Stimulated activated CD4-positive, alpha-beta T cell treated with anti-CD3 and anti-CD28 coated beads, Interleukin-12 subunit alpha, Interleukin-12 subunit beta, amount 100 ng/mL, for 48 hours (primary cell): ENCODE measurements at regions not wholly inside any gene's neighbourhood (a gene's known extent, or its start where the extent isn't known, plus 50 kb on each side); places are given as distances from the start of the nearest gene placed in this dataset.

Experiments
- DNase-seq, 3 donors: peaks; one replicate each; pipeline ENCODE4 v3.0.0-alpha.2; 2020; ENCODE audit warnings: low read depth in 2 of 3, low spot score in 1 of 3

DNA sequence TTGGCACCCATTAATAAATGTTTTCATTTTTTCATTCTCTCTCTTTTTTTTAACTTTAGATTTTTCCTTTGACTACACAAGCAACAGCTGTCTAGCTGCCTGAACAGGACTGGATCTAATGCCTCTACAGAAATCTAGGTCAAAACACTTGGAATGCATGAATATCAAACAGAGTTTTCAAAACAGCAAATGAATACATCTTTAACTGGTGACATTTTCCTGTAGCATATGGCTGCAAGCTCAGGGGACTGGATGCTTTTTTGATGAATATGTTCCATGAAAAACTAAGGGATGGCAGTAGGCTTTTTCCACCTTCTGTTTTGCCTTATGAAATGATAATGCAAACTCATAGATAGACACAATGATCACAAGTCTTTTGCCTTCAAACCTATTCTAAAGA, 661.7 kb downstream of the MCTP2 start:
- DNase-seq, result no peak

DNA sequence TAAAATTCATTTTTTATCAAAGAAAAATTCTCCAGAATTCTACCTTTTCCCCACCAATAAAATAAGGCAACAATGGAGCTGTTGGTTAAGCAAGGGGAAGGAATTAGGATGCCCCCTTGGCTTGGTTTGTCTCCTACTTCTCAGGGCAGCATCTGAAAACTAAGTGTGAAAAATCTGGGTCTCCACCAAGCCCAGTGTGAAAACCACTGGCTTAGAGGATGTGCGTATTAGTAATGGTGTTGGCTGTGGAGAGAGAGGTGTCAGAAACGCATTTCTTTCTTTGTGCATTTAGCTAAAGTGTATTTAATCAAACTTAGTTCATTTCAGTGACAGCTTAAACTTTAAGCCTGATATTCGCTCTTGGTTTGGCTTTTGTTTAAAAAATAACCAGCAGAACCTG, 662.7 kb downstream of the MCTP2 start:
- no peak for DNase-seq

DNA sequence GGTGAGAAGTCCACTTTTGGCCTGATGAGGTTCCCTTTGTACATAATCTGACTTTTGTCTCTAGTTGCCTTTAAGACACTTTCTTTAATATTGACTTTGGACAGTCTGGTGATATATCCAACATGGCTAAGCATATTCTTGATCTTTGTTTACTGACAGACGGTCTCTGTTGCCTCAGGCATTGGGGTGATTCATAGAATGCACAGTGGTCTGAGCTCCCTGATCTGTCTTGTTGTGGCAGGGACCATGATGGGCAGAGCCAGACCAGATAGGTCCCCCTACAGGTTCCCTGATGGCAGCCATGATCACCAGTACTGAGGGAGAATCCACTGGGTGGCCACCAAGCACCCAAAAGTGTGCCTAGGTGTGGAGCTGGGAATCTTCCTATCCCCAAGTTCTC, 678.1 kb downstream of the MCTP2 start:
- no peak for DNase-seq

- no peak for DNase-seq
Measured at GRCh38 chr15:94910166-94910565, 678.8 kb downstream of the MCTP2 start.

- DNase-seq, result no peak
Measured at GRCh38 chr15:94912760-94913159, 681.4 kb downstream of the MCTP2 start.

DNA sequence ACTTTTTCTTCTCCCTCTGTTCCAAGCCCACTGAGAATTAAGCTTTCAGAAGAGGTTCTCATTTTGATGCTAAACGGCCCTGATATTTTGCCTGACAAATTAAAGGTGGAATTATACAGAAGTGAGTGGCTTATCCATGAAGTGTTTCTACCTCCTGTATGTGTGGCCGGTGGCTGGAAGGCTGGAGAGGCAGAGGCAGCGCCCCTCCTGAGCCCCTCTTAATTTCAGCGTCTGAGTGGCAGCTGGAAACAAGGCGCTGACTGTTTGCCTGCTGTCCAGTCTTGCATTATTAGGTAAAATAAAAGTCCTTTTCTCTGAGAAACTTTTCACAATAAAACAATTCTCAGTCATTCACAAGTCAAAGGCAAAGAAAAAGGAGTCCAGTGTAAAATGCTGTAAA, 685.7 kb downstream of the MCTP2 start:
- DNase-seq, result no peak

GRCh38 chr15:94921936-94922335, 690.6 kb downstream of the MCTP2 start:
- no peak for DNase-seq

- DNase-seq, result no peak
Measured at GRCh38 chr15:94924057-94924456, 692.7 kb downstream of the MCTP2 start.

DNA sequence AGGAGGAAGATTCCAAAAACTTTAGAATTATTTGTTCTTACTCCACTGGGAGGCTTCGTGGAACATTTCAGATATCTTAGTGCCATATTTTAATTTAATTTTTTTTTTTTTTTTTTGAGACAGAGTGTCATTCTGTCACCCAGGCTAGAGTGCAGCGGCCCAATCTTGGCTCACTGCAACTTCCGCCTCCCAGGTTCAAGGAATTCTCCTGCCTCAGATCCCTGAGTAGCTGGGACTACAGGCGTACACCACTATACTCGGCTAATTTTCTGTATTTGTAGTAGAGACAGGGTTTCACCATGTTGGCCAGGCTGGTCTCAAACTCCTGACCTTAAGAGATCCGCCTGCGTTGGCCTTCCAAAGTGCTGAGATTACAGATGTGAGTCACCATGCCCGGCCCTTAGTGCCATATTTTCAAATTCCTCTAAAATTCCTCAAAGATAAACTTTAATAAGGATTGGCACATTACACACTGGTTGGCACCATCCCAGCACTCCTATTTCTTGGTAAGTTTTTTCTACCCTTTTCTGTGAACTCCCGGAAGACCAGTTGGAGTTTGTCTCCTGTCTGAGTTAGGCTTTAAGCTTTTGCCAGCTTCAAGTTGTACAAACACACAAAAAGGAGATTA, 693.7 kb downstream of the MCTP2 start:
- no peak for DNase-seq

GRCh38 chr15:94925680-94926079, 694.3 kb downstream of the MCTP2 start:
- no peak for DNase-seq

DNA sequence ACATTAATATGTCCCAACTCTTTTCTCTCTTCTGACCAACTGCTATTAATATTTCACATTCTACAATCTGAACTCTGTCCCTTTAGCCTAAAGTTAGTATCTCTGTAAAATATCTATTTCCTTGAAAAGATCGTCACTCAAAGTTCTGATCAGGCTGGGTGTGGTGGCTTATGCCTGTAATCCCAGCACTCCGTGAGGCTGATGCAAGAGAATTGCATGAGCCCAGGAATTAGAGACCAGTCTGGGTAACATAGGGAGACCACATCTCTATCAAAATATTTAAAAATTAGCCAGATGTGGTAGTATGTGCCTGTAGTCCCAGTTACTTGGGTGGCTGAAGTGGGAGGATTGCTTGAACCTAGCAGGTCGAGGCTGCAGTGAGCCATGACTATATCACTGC, 695.6 kb downstream of the MCTP2 start:
- DNase-seq, result no peak

GRCh38 chr15:94929282-94929681, 697.9 kb downstream of the MCTP2 start:
- no peak for DNase-seq

GRCh38 chr15:94930441-94930840, 699.1 kb downstream of the MCTP2 start:
- no peak for DNase-seq

GRCh38 chr15:94930960-94931359, 699.6 kb downstream of the MCTP2 start:
- DNase-seq, result no peak

DNA sequence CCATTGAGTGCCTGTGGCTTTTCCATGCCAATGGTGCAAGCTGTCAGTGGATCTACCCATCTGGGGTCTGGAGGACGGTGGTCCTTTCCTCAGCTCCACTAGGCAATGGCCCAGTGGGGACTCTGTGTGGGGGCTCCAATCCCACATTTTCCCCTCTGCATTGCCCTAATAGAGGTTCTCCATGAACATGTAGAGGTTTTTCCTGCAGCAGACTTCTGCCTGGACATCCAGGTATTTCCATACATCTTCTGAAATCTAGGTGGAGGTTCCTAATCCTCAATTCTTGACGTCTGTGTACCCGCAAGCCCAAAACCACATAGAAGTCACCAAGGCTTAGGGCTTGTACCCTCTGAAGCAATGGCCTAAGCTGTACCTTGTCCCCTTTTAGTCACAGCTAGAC, 703.1 kb downstream of the MCTP2 start:
- no peak for DNase-seq

DNA sequence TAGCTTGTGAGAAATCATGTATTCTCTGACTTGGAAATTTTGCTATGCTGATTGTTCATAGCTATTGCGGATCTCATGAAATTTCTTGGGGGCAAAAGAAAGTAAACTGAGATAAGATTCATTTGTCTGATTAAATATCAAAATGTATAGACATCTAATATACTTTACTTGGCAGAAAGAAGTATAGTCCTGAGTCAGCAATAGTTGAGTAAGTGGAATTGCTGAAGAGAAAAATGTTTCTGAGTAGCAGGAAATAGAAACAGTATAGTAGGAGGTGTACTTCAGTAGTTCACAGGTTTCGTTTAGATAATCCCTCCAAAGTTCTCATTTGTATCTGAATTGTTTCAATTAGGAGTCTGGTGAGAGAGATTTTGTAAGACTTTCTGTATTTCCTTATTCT, 705.9 kb downstream of the MCTP2 start:
- no peak for DNase-seq

DNA sequence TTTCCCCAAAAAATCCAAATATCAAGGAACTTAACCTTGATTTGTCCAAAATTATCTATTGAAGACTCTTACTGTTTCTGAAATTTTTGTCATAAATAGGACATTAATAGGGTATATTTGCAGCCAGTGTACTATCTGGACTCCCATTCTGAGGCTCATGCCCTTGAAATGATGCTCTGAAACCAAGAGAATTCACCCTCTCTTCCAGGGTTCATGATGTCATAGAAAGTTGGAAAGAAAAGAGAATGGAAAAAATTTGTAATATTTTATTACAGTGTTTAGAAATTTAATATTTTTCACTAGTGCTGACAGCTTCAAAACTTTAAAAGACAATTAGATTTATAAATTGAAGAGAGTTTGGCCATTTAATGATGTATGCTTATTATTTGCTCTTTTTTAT, 712.5 kb downstream of the MCTP2 start:
- no peak for DNase-seq

DNA sequence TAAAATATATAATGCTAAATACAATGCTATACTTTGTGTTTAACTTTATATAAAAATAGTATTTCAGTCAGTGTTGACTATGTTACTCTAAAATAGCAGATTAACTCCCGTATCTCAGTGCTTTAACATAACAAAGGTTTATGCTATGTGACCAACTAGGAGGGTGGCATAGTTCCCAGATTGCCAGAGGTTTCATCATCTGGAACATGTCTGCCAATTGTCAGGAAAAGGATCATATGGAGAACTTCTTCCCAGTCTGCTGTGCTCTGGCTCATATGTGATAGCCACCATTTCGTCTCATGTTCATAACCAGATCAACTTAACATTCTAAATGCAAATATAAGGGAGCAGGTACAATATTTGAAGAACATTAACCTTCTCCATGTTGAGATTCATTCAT, 720.2 kb downstream of the MCTP2 start:
- no peak for DNase-seq

- DNase-seq, result no peak
Measured at GRCh38 chr15:94963953-94964352, 732.6 kb downstream of the MCTP2 start.

DNA sequence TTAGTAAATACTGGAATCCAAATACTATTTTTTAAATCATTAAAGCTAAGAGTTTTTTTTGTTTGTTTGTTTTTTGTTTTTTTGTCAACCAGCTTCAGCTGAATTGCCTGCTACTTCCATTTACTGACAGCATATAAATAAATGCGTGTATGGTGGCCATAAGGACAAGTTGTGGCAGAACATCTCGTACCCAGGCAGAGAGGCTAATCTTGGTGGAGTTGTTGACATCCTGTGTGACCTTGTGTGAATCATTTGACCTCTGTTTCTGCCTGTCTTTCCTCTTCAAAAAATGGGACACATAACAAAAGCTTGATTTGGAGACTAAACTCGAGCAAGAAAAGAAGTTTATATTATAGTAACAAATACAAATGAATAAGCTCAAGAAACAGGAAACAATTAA, 734.2 kb downstream of the MCTP2 start:
- DNase-seq, result no peak

GRCh38 chr15:94968133-94968532, 736.8 kb downstream of the MCTP2 start:
- no peak for DNase-seq

DNA sequence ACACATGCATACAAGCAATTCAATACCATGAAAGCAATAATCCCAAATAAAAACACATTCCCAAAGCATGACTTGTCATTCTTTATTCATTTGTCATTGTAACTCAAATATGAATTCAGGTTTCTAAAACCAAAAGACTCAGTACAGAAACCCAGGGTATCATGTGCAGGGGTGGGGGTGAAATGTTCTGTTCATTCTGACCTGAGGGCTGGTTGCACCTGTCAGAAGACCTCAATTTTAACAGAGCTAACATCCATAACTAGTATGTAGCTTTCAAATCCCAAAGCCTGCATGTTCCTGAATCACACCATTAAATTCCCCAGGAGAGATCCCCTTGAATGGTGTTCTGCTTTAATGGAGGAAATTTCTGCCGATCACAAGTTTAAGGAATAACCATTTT, 738.7 kb downstream of the MCTP2 start:
- no peak for DNase-seq

- no peak for DNase-seq
Measured at GRCh38 chr15:94970802-94971201, 739.4 kb downstream of the MCTP2 start.

GRCh38 chr15:94972314-94972713, 741.0 kb downstream of the MCTP2 start:
- no peak for DNase-seq
